Brain microvascular endothelial cell (primary cell): ENCODE measurements at regions not wholly inside any gene's neighbourhood (a gene's known extent, or its start where the extent isn't known, plus 50 kb on each side); places are given as distances from the start of the nearest gene placed in this dataset.

Experiments used
- DNase-seq: peaks from one replicate; pipeline ENCODE4 v3.0.0-alpha.2; 2020
- H3K27ac ChIP-seq: fragments of 250-450 bp; sonication (Bioruptor Pico); 2 replicates; pipeline ENCODE4 v1.5.1; 2020; ENCODE audit warnings: mild to moderate bottlenecking, moderate library complexity
- H3K27me3 ChIP-seq: fragments of 250-450 bp; sonication (Bioruptor Pico); replicated peaks from 2 replicates; pipeline ENCODE4 v1.5.1; 2020; ENCODE audit warnings: mild to moderate bottlenecking
- H3K36me3 ChIP-seq: fragments of 250-450 bp; sonication (Bioruptor Pico); replicated peaks from 2 replicates; pipeline ENCODE4 v1.5.1; 2020; ENCODE audit warnings: mild to moderate bottlenecking
- H3K4me3 ChIP-seq: 2 replicates; pipeline ENCODE4 v1.5.1; 2011; ENCODE audit warnings: low read depth, mild to moderate bottlenecking, control low read depth, low read length, moderate library complexity
- in situ Hi-C: cut with HindIII; loops from 2 replicates; pipeline ENCODE4 v1.10.0; 2017; ENCODE audit warnings: low sequenced_read_pairs, low pct_ligation_motif_present
- TF ChIP-seq, protein P1 (sequence below): IDR thresholded peaks from 2 replicates; pipeline ENCODE4 v1.5.1; 2011; ENCODE audit warnings: low read depth, mild to moderate bottlenecking, moderate library complexity, low read length, control low read depth, inconsistent platforms; ENCODE audit errors: missing control alignments

DNA sequence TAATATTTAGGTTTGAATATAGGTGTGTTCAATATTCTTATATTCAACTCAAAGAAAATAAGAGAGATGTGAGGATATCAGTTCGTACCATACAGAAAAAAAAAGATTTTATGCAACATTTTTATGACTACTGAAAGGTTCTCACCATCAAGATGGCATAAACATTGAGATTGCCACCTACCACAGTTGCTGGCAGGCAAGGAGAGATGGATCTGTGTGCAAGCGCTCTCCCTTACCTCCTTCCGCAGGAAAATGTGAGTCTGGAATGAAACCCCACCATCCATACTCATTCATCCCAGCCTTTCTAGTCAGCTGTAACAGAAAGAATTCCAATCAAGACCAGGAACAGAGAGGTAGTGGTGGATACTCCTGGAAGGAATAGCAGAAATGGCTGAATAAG is 376.9 kb downstream of the PPP3CA start:
- in situ Hi-C loops: no loop called here
- Histone ChIP-seq H3K4me3 (no peak overlapping the region), H3K27me3 (no peaks in the 10 kb centered on the region), H3K36me3 (no peaks in the 10 kb centered on the region), H3K27ac (no peak overlapping the region)
- TF ChIP-seq, protein P1, sequence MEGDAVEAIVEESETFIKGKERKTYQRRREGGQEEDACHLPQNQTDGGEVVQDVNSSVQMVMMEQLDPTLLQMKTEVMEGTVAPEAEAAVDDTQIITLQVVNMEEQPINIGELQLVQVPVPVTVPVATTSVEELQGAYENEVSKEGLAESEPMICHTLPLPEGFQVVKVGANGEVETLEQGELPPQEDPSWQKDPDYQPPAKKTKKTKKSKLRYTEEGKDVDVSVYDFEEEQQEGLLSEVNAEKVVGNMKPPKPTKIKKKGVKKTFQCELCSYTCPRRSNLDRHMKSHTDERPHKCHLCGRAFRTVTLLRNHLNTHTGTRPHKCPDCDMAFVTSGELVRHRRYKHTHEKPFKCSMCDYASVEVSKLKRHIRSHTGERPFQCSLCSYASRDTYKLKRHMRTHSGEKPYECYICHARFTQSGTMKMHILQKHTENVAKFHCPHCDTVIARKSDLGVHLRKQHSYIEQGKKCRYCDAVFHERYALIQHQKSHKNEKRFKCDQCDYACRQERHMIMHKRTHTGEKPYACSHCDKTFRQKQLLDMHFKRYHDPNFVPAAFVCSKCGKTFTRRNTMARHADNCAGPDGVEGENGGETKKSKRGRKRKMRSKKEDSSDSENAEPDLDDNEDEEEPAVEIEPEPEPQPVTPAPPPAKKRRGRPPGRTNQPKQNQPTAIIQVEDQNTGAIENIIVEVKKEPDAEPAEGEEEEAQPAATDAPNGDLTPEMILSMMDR: no peak
- no peak for DNase-seq

DNA sequence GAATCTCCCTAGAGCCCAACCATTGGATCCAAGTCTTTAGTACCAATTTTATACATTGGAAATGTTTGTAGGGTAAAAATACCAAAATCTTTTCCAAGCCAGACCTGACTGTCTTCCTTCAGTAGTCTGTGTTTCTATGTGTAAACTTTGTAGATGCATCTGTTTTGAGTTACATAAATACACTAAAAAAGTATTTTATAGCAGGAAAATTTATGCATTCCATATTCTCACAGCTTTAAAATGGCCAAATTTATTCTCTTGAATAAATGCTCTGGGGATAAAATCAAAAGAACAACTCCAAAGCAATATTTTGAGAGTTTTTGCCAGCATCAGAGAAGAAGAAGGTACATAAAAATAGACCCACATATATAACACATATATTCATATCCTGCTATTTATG is 377.4 kb downstream of the PPP3CA start:
- no peak for DNase-seq
- H3K4me3 ChIP-seq: no peak overlapping the region
- no peak overlapping the region for H3K27ac ChIP-seq
- in situ Hi-C loops: no loop called here
- no peaks in the 10 kb centered on the region for H3K27me3 ChIP-seq
- TF ChIP-seq, protein P1: no peak
- H3K36me3 ChIP-seq: no peaks in the 10 kb centered on the region

DNA sequence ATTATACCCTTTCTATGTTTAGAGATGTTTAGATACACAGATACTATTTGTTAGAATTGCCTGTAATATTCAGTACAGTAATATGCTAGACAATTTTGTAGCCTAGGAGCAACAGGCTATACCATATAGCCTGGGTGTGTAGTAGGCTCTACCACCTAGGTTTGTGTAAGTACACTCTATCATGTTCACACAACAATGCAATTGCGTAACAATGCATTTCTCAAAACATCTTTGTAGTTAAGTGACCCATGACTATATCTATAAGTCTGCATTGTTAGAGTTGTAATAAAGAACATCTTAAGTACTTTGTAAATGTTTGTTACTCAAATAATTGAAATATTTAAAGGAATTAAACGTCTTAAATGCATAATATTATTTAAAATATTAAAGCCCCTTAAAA is 379.3 kb downstream of the PPP3CA start:
- in situ Hi-C loops: no loop called here
- Histone ChIP-seq H3K36me3 (no peaks in the 10 kb centered on the region), H3K27ac (no peak overlapping the region), H3K27me3 (no peaks in the 10 kb centered on the region), H3K4me3 (no peak overlapping the region)
- TF ChIP-seq, protein P1: no peak
- DNase-seq: no peak

DNA sequence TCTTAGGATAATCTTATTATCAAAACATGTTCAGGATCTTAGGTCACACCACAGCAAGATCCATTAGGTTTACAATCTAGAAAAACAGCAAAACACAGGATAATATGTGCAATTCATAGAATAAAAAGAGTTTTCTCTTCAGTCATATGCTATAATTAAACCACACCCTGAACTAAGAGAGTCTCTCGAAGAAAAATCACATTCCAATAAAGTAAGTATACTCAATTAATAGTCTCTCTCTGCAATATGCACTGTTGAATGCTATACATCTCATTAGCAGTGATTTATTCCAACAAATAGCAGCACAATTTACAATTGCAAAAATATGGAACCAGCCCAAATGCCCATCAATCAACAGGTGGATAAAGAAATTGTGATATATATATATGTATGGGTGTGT is 383.7 kb downstream of the PPP3CA start:
- Histone ChIP-seq H3K27me3 (no peaks in the 10 kb centered on the region), H3K4me3 (no peak overlapping the region), H3K36me3 (no peaks in the 10 kb centered on the region), H3K27ac (no peak overlapping the region)
- DNase-seq: no peak
- in situ Hi-C loops: no loop called here
- TF ChIP-seq, protein P1: no peak

DNA sequence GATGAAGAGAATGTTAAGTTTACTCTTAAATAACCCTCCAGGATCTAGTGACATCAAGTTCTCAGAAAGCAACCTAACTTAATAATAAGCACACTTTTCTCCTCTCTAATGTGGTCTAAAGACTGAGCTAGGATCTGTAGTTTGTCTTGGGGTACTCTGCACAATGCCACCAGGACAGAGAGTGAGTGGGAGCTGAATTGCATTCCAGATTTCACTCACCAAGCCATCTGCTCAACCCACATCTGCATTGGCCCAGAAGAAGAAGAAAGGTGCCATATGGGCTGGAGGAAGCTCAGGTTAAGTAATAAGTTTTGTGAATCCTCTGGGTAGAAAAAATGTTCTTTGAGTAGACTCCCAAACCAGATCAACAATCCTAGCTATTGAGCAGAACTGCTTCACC is 384.6 kb downstream of the PPP3CA start:
- H3K27me3 ChIP-seq: no peaks in the 10 kb centered on the region
- no peak overlapping the region for H3K27ac ChIP-seq
- in situ Hi-C loops: no loop called here
- H3K4me3 ChIP-seq: no peak overlapping the region
- H3K36me3 ChIP-seq: no peaks in the 10 kb centered on the region
- no peak for DNase-seq
- TF ChIP-seq, protein P1: no peak

DNA sequence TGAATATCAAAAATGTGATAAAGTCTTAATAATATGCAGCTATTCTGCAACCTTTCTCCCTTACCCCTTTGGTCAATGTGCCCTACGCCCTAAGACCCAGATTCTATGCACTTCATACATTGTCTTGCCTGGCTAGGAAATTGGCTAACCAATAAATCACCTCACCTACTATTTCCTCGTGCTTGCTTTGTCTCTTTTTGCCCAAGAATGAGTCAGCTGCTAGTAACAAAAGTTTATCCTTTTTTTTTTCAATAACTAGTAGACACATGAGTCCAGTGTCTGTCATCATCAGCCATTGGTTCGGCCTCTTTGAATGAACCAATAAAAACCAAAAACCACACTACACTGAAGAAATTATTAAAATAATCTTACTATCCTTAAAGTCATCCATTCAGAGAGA is 387.1 kb downstream of the PPP3CA start:
- no peak for DNase-seq
- H3K4me3 ChIP-seq: no peak overlapping the region
- in situ Hi-C loops: no loop called here
- H3K27me3 ChIP-seq: no peaks in the 10 kb centered on the region
- TF ChIP-seq, protein P1: no peak
- no peaks in the 10 kb centered on the region for H3K36me3 ChIP-seq
- H3K27ac ChIP-seq: no peak overlapping the region
